ENCODE measurements at regions not wholly inside any gene's neighbourhood (a gene's known extent, or its start where the extent isn't known, plus 50 kb on each side); places are given as distances from the start of the nearest gene placed in this dataset.

- H3K4me3 ChIP-seq (ENCODE audit: control insufficient read depth, low read depth, low read length) = no peak overlapping the region
- TF ChIP-seq, protein P1, sequence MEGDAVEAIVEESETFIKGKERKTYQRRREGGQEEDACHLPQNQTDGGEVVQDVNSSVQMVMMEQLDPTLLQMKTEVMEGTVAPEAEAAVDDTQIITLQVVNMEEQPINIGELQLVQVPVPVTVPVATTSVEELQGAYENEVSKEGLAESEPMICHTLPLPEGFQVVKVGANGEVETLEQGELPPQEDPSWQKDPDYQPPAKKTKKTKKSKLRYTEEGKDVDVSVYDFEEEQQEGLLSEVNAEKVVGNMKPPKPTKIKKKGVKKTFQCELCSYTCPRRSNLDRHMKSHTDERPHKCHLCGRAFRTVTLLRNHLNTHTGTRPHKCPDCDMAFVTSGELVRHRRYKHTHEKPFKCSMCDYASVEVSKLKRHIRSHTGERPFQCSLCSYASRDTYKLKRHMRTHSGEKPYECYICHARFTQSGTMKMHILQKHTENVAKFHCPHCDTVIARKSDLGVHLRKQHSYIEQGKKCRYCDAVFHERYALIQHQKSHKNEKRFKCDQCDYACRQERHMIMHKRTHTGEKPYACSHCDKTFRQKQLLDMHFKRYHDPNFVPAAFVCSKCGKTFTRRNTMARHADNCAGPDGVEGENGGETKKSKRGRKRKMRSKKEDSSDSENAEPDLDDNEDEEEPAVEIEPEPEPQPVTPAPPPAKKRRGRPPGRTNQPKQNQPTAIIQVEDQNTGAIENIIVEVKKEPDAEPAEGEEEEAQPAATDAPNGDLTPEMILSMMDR (conservative IDR thresholded peaks at IDR 0.05; ENCODE audit: control insufficient read depth, insufficient read depth, low read depth, low read length) = no peak
- no peak for DNase-seq (ENCODE audit: low read depth)
Measured at GRCh38 chr3:177367788-177368187, 170.5 kb upstream of the TBL1XR1 start.

GRCh38 chr3:177370246-177370822 is 173.1 kb upstream of the TBL1XR1 start:
- no peak overlapping the region for H3K4me3 ChIP-seq (ENCODE audit: control insufficient read depth, low read depth, low read length)
- TF ChIP-seq, protein P1 (conservative IDR thresholded peaks at IDR 0.05; ENCODE audit: control insufficient read depth, insufficient read depth, low read depth, low read length) = no peak
- no peak for DNase-seq (ENCODE audit: low read depth)

DNA sequence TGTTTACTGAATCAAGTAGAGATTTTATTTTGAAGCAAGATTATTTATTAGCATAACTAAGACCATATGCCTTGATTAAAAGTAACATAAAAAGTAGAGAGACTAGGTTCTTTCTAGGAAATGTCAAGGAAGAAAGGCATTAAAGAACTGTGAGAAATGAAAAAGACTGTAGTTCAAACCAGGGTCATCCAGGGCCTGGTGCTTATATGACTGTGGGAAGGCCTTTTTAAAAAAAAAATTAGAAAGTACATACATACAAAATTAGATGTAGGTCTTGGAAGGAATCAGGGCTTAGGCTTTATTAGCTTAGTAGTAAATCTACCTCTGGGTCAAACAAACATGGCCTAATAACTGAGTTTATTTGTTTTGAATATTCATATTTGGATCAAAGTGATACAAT is 173.9 kb upstream of the TBL1XR1 start:
- TF ChIP-seq, protein P1 (conservative IDR thresholded peaks at IDR 0.05; ENCODE audit: control insufficient read depth, insufficient read depth, low read depth, low read length) = no peak
- DNase-seq (ENCODE audit: low read depth) = no peak
- H3K4me3 ChIP-seq (ENCODE audit: control insufficient read depth, low read depth, low read length) = no peak overlapping the region

- TF ChIP-seq, protein P1 (conservative IDR thresholded peaks at IDR 0.05; ENCODE audit: control insufficient read depth, insufficient read depth, low read depth, low read length) = no peak
- no peak for DNase-seq (ENCODE audit: low read depth)
- H3K4me3 ChIP-seq (ENCODE audit: control insufficient read depth, low read depth, low read length) = no peak overlapping the region
Measured at GRCh38 chr3:177371888-177372287, 174.6 kb upstream of the TBL1XR1 start.

- DNase-seq (ENCODE audit: low read depth) = no peak
- no peak overlapping the region for H3K4me3 ChIP-seq (ENCODE audit: control insufficient read depth, low read depth, low read length)
- TF ChIP-seq, protein P1 (conservative IDR thresholded peaks at IDR 0.05; ENCODE audit: control insufficient read depth, insufficient read depth, low read depth, low read length) = no peak
Measured at GRCh38 chr3:177374323-177374722, 177.0 kb upstream of the TBL1XR1 start.

- DNase-seq (ENCODE audit: low read depth) = no peak
- TF ChIP-seq, protein P1 (conservative IDR thresholded peaks at IDR 0.05; ENCODE audit: control insufficient read depth, insufficient read depth, low read depth, low read length) = no peak
- no peak overlapping the region for H3K4me3 ChIP-seq (ENCODE audit: control insufficient read depth, low read depth, low read length)
Measured at GRCh38 chr3:177375316-177375715, 178.0 kb upstream of the TBL1XR1 start.

DNA sequence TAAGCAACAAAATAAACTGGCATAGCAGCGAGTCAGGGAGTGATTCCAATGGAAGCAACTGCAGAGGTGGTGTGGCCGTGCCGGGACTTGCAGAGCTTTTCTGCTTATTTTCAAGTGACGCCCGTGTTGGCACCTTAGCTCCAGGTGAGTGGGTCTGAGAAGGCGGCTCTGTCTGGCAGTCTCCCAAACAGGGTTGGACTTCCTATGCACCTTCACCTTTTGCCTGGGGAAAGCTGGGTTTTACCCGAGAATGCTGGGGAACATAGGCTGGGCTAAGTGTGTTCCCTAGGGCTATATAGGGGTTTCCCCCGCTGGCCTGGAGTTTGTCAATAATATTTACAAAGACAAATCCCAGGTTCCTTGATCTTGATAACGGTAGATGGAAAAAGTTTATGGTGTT is 179.9 kb upstream of the TBL1XR1 start:
- no peak overlapping the region for H3K4me3 ChIP-seq (ENCODE audit: control insufficient read depth, low read depth, low read length)
- TF ChIP-seq, protein P1 (conservative IDR thresholded peaks at IDR 0.05; ENCODE audit: control insufficient read depth, insufficient read depth, low read depth, low read length) = no peak
- no peak for DNase-seq (ENCODE audit: low read depth)
